Activated CD4-positive, alpha-beta T cell treated with anti-CD3 and anti-CD28 coated beads, Interleukin-2, amount 10 ng/mL, durations not matched to agents 24 days and 14 days (primary cell): ENCODE measurements at regions not wholly inside any gene's neighbourhood (a gene's known extent, or its start where the extent isn't known, plus 50 kb on each side); places are given as distances from the start of the nearest gene placed in this dataset.

Source experiments
- DNase-seq: peaks from one replicate; pipeline ENCODE4 v3.0.0; 2022
- H3K27ac Mint-ChIP-seq: one replicate; pipeline ENCODE4 v1.8.0; 2022; ENCODE audit warnings: mild to moderate bottlenecking, mixed read lengths
- H3K27me3 Mint-ChIP-seq: one replicate; pipeline ENCODE4 v1.8.0; 2022; ENCODE audit warnings: mixed read lengths
- H3K36me3 Mint-ChIP-seq: one replicate; pipeline ENCODE4 v1.8.0; 2022; ENCODE audit warnings: low read depth, mild to moderate bottlenecking, mixed read lengths
- H3K4me1 Mint-ChIP-seq: one replicate; pipeline ENCODE4 v1.8.0; 2021; ENCODE audit warnings: mixed read lengths
- H3K4me3 Mint-ChIP-seq: one replicate; pipeline ENCODE4 v1.8.0; 2022; ENCODE audit warnings: mild to moderate bottlenecking, moderate library complexity, mixed read lengths
- H3K9me3 Mint-ChIP-seq: one replicate; pipeline ENCODE4 v1.8.0; 2021; ENCODE audit warnings: mixed read lengths
- intact Hi-C: fragments of 100-400 bp; cut with micrococcal nuclease; formaldehyde crosslinking; loops from one replicate; pipeline ENCODE4 v1.15.1; 2023

DNA sequence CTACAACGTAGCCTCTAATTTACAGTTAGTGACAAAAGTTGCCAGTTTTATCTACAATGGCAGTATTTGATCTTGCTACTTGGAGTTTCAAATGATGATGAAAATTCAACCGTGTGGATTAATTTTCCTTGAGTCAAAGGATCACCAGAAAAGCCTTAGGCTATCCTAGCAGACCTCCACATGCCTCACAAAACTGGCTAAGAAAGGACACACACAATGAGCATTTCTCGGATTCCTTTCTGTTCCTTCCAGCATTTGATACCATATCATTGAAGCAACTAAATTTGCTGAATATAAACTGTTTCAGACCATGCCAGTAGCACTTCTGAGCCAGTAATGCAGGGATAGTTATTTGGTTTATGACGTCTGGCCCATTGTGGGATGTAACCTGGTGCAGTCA is 587.4 kb upstream of the MDFIC2 start:
- peaks cover 11% of the 10 kb centered on the region for H3K9me3 Mint-ChIP-seq
- H3K27ac Mint-ChIP-seq, result no peak overlapping the region
- no peak overlapping the region for H3K4me3 Mint-ChIP-seq
- no peaks in the 10 kb centered on the region for H3K4me1 Mint-ChIP-seq
- no peaks in the 10 kb centered on the region for H3K36me3 Mint-ChIP-seq
- no peak for DNase-seq
- intact Hi-C loops, result no loop called here
- peaks cover 10% of the 10 kb centered on the region for H3K27me3 Mint-ChIP-seq

DNA sequence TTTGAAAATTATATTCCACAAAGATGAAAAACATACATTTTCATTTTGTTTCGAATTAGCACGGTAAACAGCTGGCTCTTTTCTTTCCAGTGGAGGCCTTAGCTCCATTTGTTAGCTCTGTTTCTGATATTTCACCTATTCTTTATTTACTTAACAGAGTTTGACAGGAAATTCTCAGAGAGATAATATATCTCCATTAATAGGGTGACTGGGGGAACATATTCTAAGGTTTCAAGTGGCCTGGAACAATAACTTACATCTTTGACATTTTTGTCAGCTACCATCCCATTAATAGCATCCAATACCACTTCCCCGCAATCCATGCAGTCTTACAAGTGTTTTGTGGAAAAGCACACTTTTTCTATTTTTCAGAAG is 577.6 kb upstream of the MDFIC2 start:
- intact Hi-C loops, result no loop called here
- no peaks in the 10 kb centered on the region for H3K27me3 Mint-ChIP-seq
- no peaks in the 10 kb centered on the region for H3K4me1 Mint-ChIP-seq
- no peaks in the 10 kb centered on the region for H3K36me3 Mint-ChIP-seq
- no peak overlapping the region for H3K4me3 Mint-ChIP-seq
- no peak overlapping the region for H3K27ac Mint-ChIP-seq
- no peaks in the 10 kb centered on the region for H3K9me3 Mint-ChIP-seq
- no peak for DNase-seq

DNA sequence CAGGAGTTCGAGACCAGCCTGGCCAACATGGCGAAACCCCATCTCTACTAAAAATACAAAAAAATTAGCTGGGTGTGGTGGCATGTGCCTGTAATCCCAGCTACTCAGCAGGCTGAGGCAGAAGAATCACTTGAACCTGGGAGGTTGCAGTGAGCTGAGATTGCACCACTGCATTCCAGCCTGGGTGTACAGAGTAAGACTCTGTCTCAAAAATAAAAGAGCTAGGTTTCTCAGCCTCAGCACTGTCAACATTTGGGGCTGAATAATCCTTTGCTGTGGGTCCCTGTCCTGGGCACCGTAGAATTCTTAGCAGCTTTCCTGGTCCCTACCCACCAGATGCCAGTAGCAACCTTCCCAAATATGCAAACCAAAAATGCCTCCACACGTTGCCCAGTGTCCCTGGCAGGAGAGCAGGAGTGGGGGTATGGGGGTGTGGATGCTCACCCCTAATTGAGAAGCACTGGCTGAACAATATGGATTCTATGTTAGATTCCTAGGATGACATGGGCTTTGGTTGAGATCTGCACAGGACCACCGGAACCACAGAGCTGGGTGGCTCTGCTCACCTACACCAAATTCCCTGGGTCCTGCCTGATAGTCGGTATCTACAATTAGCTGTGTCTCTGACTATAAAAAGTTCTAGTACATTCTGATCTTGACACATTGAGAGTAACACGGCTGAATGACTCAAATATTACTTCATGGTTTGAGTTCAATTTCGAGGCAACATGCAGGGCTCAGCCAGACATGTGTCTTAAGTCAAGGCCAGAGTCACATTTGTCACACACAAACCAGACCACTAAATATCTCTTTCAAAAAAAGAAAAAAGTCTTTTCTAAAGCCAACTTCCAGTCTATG is 577.0 kb upstream of the MDFIC2 start:
- Mint-ChIP-seq H3K4me1 (no peaks in the 10 kb centered on the region), H3K4me3 (no peak overlapping the region), H3K9me3 (no peaks in the 10 kb centered on the region), H3K27ac (no peak overlapping the region), H3K36me3 (no peaks in the 10 kb centered on the region), H3K27me3 (no peaks in the 10 kb centered on the region)
- intact Hi-C loops, result no loop called here
- no peak for DNase-seq

DNA sequence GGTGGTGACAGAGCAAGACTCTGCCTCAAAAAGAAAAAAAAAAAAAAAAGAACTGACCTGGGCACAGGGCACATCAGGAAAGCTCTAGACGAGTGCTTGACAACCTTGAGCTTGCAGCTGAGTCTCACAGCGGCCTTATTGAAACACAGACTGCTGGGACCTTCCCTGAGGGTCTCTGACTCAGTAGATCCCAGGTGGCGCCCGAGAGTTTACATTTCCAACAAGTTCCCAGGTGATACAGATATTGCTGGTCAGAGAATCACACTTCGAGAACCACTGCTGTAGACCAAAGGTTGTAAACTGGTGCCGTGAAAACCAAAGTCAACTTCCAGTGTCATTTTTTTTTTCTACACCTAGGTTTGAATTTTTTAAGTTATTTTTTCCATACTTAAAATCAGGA is 573.2 kb upstream of the MDFIC2 start:
- Mint-ChIP-seq H3K9me3 (peaks cover 2% of the 10 kb centered on the region), H3K4me1 (no peaks in the 10 kb centered on the region), H3K4me3 (no peak overlapping the region), H3K27me3 (no peaks in the 10 kb centered on the region), H3K36me3 (no peaks in the 10 kb centered on the region), H3K27ac (no peak overlapping the region)
- no peak for DNase-seq
- intact Hi-C loops, result no loop called here

DNA sequence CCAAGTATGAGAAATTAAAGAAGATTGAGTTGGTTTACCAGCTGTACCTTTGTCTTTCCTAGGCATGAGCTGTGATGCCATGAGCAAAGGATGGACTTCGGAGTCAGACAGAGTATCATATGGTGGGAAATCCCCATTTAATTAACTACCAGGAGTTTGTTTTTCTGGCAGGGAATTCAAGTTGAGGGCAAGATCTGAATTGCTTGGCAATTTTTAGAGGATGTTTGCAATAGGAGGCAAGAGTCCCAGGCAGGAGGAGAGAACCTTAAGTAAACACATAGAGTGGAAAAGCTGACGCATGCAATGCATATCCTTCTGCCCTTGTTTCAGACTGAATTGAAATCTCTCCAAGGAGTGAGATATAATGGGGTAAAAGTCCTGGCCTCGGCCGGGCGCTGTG is 569.7 kb upstream of the MDFIC2 start:
- Mint-ChIP-seq H3K27ac (no peak overlapping the region), H3K4me3 (no peak overlapping the region), H3K27me3 (no peaks in the 10 kb centered on the region), H3K36me3 (no peaks in the 10 kb centered on the region), H3K9me3 (peaks cover 15% of the 10 kb centered on the region), H3K4me1 (no peaks in the 10 kb centered on the region)
- intact Hi-C loops, result no loop called here
- DNase-seq, result no peak

DNA sequence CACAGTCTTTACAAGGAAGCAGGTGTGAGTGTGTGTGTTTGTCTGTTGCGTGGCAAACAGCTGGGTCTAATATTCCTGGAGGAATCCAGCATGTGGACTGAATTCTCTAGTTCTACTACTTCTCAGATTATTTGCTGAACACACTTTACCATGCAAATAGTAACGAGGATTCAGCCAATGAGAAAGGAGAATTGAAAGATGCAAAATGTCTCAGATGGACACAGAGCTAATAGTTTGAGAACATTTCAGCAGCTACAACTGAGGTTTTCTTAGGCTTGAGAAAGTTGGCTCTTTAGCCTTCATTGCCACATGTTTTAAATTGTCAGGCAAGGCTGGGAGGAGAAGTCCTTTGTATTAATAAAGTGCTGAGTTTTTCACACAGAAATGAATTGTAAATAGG is 568.0 kb upstream of the MDFIC2 start:
- Mint-ChIP-seq H3K4me3 (no peak overlapping the region), H3K27ac (no peak overlapping the region), H3K36me3 (no peaks in the 10 kb centered on the region), H3K27me3 (no peaks in the 10 kb centered on the region), H3K4me1 (no peaks in the 10 kb centered on the region), H3K9me3 (peaks cover 15% of the 10 kb centered on the region)
- intact Hi-C loops, result no loop called here
- no peak for DNase-seq

DNA sequence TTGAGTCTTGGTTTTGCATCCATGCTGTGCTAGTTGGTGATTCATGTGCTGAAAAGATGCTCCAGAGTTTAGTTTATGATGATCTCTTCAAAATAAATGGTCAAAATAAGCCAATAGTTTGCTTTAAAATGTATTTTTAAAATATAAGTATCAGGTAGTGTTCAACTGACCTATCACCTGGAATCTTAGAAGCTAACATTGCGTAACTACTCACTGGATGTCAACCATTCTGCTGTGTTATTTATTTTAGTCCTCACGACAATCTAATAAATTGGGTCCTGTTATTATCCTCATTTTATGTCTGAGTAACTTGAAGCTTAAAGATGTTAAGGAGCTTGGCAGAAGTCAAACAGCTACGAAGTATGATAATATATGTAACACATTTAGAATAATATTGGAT is 563.7 kb upstream of the MDFIC2 start:
- Mint-ChIP-seq H3K4me3 (no peak overlapping the region), H3K9me3 (peaks cover 15% of the 10 kb centered on the region), H3K36me3 (no peaks in the 10 kb centered on the region), H3K4me1 (no peaks in the 10 kb centered on the region), H3K27ac (no peak overlapping the region), H3K27me3 (peaks cover 2% of the 10 kb centered on the region)
- intact Hi-C loops, result no loop called here
- DNase-seq, result no peak

DNA sequence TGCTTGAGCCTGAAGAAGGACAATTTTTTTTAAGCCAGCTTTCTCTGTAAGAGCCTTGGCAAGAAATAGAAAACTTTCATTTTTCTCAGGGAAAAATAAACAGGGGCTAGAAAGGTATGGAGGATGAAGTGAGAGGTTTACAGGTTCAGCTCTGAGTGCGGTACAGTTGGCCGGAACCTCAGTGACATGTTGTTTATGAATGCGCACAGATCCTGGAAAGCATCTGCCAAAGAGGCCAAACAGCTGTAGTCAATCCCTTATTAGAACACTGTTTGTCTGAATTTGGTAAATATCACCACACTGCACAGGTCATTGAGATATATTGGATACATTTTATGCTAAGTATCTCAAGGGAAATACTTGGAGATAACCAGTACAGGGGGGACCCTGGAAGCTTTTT is 561.8 kb upstream of the MDFIC2 start:
- H3K36me3 Mint-ChIP-seq, result no peaks in the 10 kb centered on the region
- intact Hi-C loops, result no loop called here
- H3K27ac Mint-ChIP-seq, result no peak overlapping the region
- H3K4me1 Mint-ChIP-seq, result no peaks in the 10 kb centered on the region
- H3K9me3 Mint-ChIP-seq, result peaks cover 6% of the 10 kb centered on the region
- H3K4me3 Mint-ChIP-seq, result no peak overlapping the region
- no peak for DNase-seq
- H3K27me3 Mint-ChIP-seq, result peaks cover 5% of the 10 kb centered on the region

DNA sequence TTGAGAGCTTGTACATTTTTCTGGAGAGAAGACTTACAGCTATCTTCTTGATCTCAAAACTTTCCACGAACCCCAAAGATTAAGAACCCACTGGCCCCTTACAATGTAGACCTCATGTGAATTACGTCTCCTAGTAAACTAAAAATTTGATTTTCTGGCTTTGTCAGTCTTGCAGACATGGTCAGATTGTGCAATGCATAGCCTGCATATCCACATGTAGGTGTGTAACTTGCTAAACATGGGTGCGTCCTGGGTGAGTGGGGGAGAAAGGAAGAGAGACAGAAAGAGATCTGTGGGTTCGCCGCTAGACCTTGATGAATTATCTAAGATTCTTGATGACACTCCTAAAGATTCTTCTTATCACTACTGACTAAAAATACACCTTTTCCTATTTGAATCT is 561.2 kb upstream of the MDFIC2 start:
- intact Hi-C loops, result no loop called here
- DNase-seq, result no peak
- H3K36me3 Mint-ChIP-seq, result no peaks in the 10 kb centered on the region
- no peak overlapping the region for H3K4me3 Mint-ChIP-seq
- no peak overlapping the region for H3K27ac Mint-ChIP-seq
- peaks cover 7% of the 10 kb centered on the region for H3K9me3 Mint-ChIP-seq
- peaks cover 7% of the 10 kb centered on the region for H3K27me3 Mint-ChIP-seq
- H3K4me1 Mint-ChIP-seq, result no peaks in the 10 kb centered on the region

DNA sequence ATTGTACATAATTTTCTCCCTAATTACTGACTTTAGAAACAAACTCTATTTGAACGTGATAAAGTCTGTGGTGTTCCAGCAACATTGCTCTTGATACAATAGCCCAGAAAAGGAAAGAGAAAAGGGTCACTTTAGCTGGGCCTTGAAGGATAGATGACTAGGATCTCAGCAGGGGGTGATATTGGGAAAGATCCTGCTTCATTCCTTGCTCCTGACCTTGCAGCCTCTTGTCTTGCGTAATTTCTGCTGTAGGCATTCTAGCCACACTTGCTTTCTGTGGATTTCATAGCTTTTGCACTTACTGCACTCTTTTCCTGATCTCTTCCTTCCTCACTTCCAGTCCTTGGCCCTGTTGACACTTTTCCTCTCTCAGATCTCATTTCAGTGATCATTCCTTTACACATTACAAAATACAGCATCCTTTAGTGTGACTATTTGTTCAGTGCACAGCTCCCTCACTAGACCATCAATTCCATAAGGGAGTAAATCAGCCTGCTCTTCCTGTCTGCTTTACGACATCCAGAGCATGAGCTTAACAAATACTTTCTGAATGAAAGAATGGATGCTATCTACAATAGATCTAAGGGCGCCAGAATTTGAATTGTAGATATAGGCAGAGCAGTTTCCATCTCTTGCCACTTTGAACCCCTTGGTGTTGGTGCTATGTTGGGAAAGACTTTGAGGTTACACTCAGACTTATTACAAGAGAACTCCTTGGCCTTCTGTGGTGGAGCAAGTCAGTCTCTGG is 559.6 kb upstream of the MDFIC2 start:
- H3K9me3 Mint-ChIP-seq, result peaks cover 10% of the 10 kb centered on the region
- no peaks in the 10 kb centered on the region for H3K4me1 Mint-ChIP-seq
- H3K36me3 Mint-ChIP-seq, result no peaks in the 10 kb centered on the region
- H3K4me3 Mint-ChIP-seq, result no peak overlapping the region
- intact Hi-C loops, result no loop called here
- no peak for DNase-seq
- H3K27me3 Mint-ChIP-seq, result peaks cover 7% of the 10 kb centered on the region
- H3K27ac Mint-ChIP-seq, result no peak overlapping the region

DNA sequence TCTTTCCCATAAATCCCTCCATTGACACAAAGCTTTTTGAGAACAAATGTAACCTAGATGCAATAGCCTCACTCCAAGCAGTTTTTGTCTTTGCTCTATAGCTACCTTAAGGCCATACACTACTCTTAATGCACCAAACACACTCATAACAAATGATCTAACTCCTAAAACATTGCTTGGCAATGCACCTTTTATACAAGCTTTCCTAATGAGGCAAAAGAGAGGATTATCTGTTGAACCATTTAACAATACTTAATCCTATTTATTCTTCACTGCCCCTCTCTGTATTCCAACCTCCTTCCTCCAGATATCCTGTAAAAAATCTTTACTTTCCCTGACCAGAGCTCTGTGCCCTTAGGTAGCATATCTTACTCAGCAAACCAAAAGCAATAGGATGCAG is 558.1 kb upstream of the MDFIC2 start:
- H3K36me3 Mint-ChIP-seq, result no peaks in the 10 kb centered on the region
- H3K27ac Mint-ChIP-seq, result no peak overlapping the region
- no peaks in the 10 kb centered on the region for H3K4me1 Mint-ChIP-seq
- H3K9me3 Mint-ChIP-seq, result peaks cover 10% of the 10 kb centered on the region
- H3K4me3 Mint-ChIP-seq, result no peak overlapping the region
- peaks cover 13% of the 10 kb centered on the region for H3K27me3 Mint-ChIP-seq
- intact Hi-C loops, result no loop called here
- no peak for DNase-seq

DNA sequence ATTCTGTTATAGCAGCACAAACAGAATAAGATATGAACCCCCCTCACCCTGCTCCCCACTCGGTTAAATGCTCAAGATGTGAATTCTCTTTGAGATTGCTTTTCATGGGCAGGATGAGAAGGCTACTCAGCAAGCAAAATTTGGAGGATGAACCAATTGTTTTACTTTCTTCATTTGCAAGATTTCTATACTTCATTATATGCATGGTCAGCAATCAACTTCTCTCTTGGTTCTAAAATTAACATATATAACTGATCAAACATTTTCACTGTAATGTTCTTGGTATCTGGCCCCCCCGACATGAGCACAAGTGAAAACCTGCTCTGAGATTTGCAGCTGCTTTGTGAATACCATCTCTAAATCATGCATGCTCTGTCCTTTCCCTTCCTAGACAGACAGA is 556.1 kb upstream of the MDFIC2 start:
- no peaks in the 10 kb centered on the region for H3K4me1 Mint-ChIP-seq
- H3K27me3 Mint-ChIP-seq, result peaks cover 22% of the 10 kb centered on the region
- no peaks in the 10 kb centered on the region for H3K36me3 Mint-ChIP-seq
- DNase-seq, result no peak
- no peak overlapping the region for H3K27ac Mint-ChIP-seq
- intact Hi-C loops, result no loop called here
- peaks cover 10% of the 10 kb centered on the region for H3K9me3 Mint-ChIP-seq
- H3K4me3 Mint-ChIP-seq, result no peak overlapping the region

DNA sequence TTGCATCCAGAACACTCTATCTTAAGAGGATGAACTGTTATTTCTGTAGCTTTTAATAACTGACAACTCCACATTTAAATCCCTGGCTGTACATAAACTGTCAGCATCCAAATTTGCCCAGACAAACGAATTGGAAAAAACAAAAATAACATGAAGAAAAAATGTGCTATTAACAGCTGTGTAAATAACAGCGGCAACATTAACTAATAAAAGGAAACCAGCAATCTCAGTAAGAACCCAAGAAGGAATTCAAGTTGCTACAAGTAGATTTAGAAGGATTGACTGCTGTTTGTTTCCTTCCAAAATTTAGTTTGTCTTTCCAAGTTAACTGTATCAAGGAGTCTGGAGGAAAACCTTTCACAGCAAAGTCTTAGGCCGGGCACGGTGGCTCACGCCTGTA is 550.6 kb upstream of the MDFIC2 start:
- Mint-ChIP-seq H3K27ac (no peak overlapping the region), H3K36me3 (no peaks in the 10 kb centered on the region), H3K4me3 (no peak overlapping the region), H3K4me1 (peaks cover 4% of the 10 kb centered on the region), H3K27me3 (peaks cover 28% of the 10 kb centered on the region), H3K9me3 (peaks cover 3% of the 10 kb centered on the region)
- intact Hi-C loops, result no loop called here
- no peak for DNase-seq

DNA sequence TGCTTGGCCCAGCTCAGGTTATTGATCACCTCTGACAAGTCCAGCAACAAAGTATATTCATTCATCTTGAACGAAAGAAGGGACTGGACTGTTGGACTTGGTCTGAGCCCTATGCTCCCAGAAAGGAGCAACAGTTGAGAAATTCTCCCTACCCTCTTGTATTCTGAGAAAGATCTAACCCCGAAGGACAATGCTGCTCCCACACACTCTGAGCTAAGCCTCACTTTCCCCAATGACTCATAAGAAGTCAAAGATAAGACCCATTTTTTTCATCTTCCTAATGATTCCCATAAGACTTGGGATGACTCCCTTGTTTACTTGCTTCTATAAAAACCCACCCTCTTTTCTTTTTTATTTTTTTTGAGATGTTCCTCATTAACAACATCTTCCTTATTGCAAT is 549.4 kb upstream of the MDFIC2 start:
- H3K9me3 Mint-ChIP-seq, result no peaks in the 10 kb centered on the region
- peaks cover 5% of the 10 kb centered on the region for H3K4me1 Mint-ChIP-seq
- H3K36me3 Mint-ChIP-seq, result no peaks in the 10 kb centered on the region
- no peak overlapping the region for H3K4me3 Mint-ChIP-seq
- DNase-seq, result no peak
- H3K27ac Mint-ChIP-seq, result no peak overlapping the region
- intact Hi-C loops, result no loop called here
- H3K27me3 Mint-ChIP-seq, result peaks cover 28% of the 10 kb centered on the region
